Erythroblast (primary cell): ENCODE measurements at regions not wholly inside any gene's neighbourhood (a gene's known extent, or its start where the extent isn't known, plus 50 kb on each side); places are given as distances from the start of the nearest gene placed in this dataset.

ENCODE experiments used
- GATA1 ChIP-seq: IDR thresholded peaks from 2 replicates; pipeline ENCODE4 v1.6.1; 2011; ENCODE audit warnings: low read depth, mild to moderate bottlenecking, control low read depth, low read length, moderate library complexity
- POLR2A ChIP-seq: IDR thresholded peaks from 2 replicates; pipeline ENCODE4 v1.6.1; 2011; ENCODE audit warnings: mild to moderate bottlenecking, low read length

GRCh38 chr14:22358726-22359125 lies 230.3 kb downstream of the DAD1 start:
- TF ChIP-seq POLR2A = no peak
- no peak for TF ChIP-seq GATA1
